ENCODE measurements at regions not wholly inside any gene's neighbourhood (a gene's known extent, or its start where the extent isn't known, plus 50 kb on each side); places are given as distances from the start of the nearest gene placed in this dataset.
A peak's percentile ranks its signal among the peaks of the same experiment; 100 is the strongest.

GRCh38 chr5:145347026-145347616 is 488.0 kb downstream of the PRELID2 start:
- peak; percentile 53 to 67 (median 64) for TF ChIP-seq CTCF (optimal IDR thresholded peaks at IDR 0.05 in 1 of 3, IDR thresholded peaks at IDR 0.05 in 1 of 3, conservative IDR thresholded peaks at IDR 0.05 in 1 of 3; ENCODE audit: extremely low read depth in 1 of 3, insufficient read depth in 2 of 3, low read length in 3 of 3)
- TF ChIP-seq EZH2 (IDR thresholded peaks at IDR 0.05; ENCODE audit: low read length) = no peak

Measured in keratinocyte (primary cell).